GM19035 (cell line): ENCODE measurements at regions not wholly inside any gene's neighbourhood (a gene's known extent, or its start where the extent isn't known, plus 50 kb on each side); places are given as distances from the start of the nearest gene placed in this dataset.
A peak's percentile ranks its signal among the peaks of the same experiment; 100 is the strongest.
"Not testable (repeated sequence)": the region's sequence is repeated elsewhere in the genome, so short reads cannot be mapped to it uniquely, and the experiment has no call there.

Experiments
- ATAC-seq: cut with Tn5 transposase; IDR thresholded peaks from one replicate; pipeline ENCODE4 v1.9.1; 2021; ENCODE audit not compliant: unreplicated experiment

- ATAC-seq = not testable (repeated sequence)
These were observed 5507.7 kb upstream of the TPTE start for GRCh38 chr21:5013455-5014304.

- not testable (repeated sequence) for ATAC-seq
These were observed 5506.2 kb upstream of the TPTE start for GRCh38 chr21:5015187-5015586.

- ATAC-seq = peak; percentile 52
These were observed 5502.3 kb upstream of the TPTE start for GRCh38 chr21:5019120-5019519.

GRCh38 chr21:5021815-5022214 lies 5499.6 kb upstream of the TPTE start:
- ATAC-seq = peak; percentile 39

GRCh38 chr21:5022254-5022653 lies 5499.1 kb upstream of the TPTE start:
- ATAC-seq = peak; percentile 51

- ATAC-seq = peak; percentile 8
These were observed 5498.6 kb upstream of the TPTE start for GRCh38 chr21:5022748-5023147.

GRCh38 chr21:5035147-5035546 lies 5486.2 kb upstream of the TPTE start:
- ATAC-seq = not testable (repeated sequence)

GRCh38 chr21:5035587-5035986 lies 5485.8 kb upstream of the TPTE start:
- ATAC-seq = not testable (repeated sequence)

GRCh38 chr21:5037606-5038331 lies 5483.6 kb upstream of the TPTE start:
- not testable (repeated sequence) for ATAC-seq

- ATAC-seq = not testable (repeated sequence)
These were observed 5481.5 kb upstream of the TPTE start for GRCh38 chr21:5039926-5040325.

- ATAC-seq = not testable (repeated sequence)
These were observed 5478.8 kb upstream of the TPTE start for GRCh38 chr21:5042583-5042982.

GRCh38 chr21:5044812-5045211 lies 5476.6 kb upstream of the TPTE start:
- not testable (repeated sequence) for ATAC-seq

- ATAC-seq = not testable (repeated sequence)
These were observed 5469.9 kb upstream of the TPTE start for GRCh38 chr21:5051303-5052018.

- ATAC-seq = not testable (repeated sequence)
These were observed 5466.2 kb upstream of the TPTE start for GRCh38 chr21:5055027-5055754.

- ATAC-seq = peak; percentile 62
These were observed 5465.1 kb upstream of the TPTE start for GRCh38 chr21:5055996-5056962.

- not testable (repeated sequence) for ATAC-seq
These were observed 5464.3 kb upstream of the TPTE start for GRCh38 chr21:5057077-5057476.

- not testable (repeated sequence) for ATAC-seq
These were observed 5460.9 kb upstream of the TPTE start for GRCh38 chr21:5060364-5061083.

GRCh38 chr21:5064581-5065142 lies 5456.7 kb upstream of the TPTE start:
- not testable (repeated sequence) for ATAC-seq
